ENCODE measurements at regions not wholly inside any gene's neighbourhood (a gene's known extent, or its start where the extent isn't known, plus 50 kb on each side); places are given as distances from the start of the nearest gene placed in this dataset.

- DNase-seq (ENCODE audit: low spot score) (no peak), ATAC-seq (no peak)
- no peak overlapping the region for H3K4me3 Mint-ChIP-seq
- no peaks in the 10 kb centered on the region for H3K4me1 Mint-ChIP-seq (ENCODE audit: low read depth in 2 of 2)
- H3K9me3 Mint-ChIP-seq: no peaks in the 10 kb centered on the region
- no peaks in the 10 kb centered on the region for H3K36me3 Mint-ChIP-seq
- no peak overlapping the region for H3K27ac Mint-ChIP-seq
- no peaks in the 10 kb centered on the region for H3K27me3 Mint-ChIP-seq
Observed at GRCh38 chr2:58851598-58851997, 610.5 kb upstream of the FANCL start.

DNA sequence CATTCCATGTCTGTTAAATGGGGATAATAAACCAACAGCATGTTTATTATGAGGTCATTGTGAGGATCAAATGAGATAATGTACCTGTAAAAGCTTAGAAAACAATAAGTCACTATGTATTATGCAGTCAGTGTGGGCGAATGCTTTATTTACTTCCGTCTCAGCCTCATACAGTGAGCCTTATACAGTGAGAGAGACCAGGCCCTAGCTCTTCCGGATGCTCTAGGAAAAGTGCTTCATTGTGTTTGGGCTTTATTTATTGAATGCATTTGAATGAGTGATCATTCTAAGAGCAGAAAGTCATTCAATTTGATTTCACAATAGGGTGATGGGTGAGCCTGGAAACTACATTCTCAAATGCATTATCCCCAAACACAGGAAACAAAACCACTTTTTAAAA lies 603.9 kb upstream of the FANCL start:
- no peaks in the 10 kb centered on the region for H3K4me1 Mint-ChIP-seq (ENCODE audit: low read depth in 2 of 2)
- no peak for DNase-seq (ENCODE audit: low spot score)
- ATAC-seq: no peak

DNA sequence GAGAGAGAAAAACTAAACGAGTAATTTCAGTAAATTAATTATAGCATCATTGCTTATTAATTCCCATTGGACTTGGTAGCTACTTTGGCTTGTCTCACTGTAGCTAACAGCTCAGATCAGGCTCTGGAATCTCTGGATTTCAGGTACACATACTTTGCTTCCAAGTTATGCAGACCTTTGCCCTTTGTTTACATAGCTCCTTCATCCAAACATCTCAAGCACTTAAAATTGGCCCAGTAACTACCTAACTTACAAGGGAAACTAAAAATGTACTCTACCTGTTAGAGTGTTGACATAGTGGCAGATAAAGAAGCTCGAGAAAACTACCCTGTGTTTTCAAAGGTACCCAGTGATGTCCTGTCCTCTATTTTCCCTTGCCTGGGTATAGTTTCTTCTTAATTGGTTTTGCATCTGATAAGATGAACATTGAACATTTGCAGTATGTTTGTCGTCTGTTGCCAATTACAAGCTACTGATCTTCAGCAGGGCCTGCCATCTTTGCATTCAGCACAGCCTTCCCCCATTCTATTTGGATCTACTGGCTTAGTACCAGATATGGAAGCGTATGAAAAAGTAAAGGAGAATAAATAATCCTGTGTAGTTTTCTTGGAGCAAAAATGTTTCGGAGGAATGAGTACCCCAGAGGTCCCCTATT lies 601.5 kb upstream of the FANCL start:
- Mint-ChIP-seq H3K4me3 (no peak overlapping the region), H3K36me3 (no peaks in the 10 kb centered on the region), H3K4me1 (ENCODE audit: low read depth in 2 of 2) (no peaks in the 10 kb centered on the region), H3K27me3 (no peaks in the 10 kb centered on the region), H3K9me3 (peaks cover 4% of the 10 kb centered on the region), H3K27ac (no peak overlapping the region)
- no peak for DNase-seq (ENCODE audit: low spot score)
- no peak for ATAC-seq

More for the DNA sequence above, 603.9 kb upstream of the FANCL start:
- no peaks in the 10 kb centered on the region for H3K27me3 Mint-ChIP-seq
- no peak overlapping the region for H3K4me3 Mint-ChIP-seq
- no peaks in the 10 kb centered on the region for H3K9me3 Mint-ChIP-seq
- no peaks in the 10 kb centered on the region for H3K36me3 Mint-ChIP-seq
- H3K27ac Mint-ChIP-seq: no peak overlapping the region

- DNase-seq (ENCODE audit: low spot score) (no peak), ATAC-seq (no peak)
- peaks cover 7% of the 10 kb centered on the region for H3K36me3 Mint-ChIP-seq
- no peaks in the 10 kb centered on the region for H3K4me1 Mint-ChIP-seq (ENCODE audit: low read depth in 2 of 2)
- H3K4me3 Mint-ChIP-seq: no peak overlapping the region
- no peaks in the 10 kb centered on the region for H3K27me3 Mint-ChIP-seq
- no peak overlapping the region for H3K27ac Mint-ChIP-seq
- H3K9me3 Mint-ChIP-seq: peaks cover 9% of the 10 kb centered on the region
Observed at GRCh38 chr2:58834404-58834803, 593.3 kb upstream of the FANCL start.

- DNase-seq (ENCODE audit: low spot score) (no peak), ATAC-seq (no peak)
- no peaks in the 10 kb centered on the region for H3K27me3 Mint-ChIP-seq
- H3K27ac Mint-ChIP-seq: no peak overlapping the region
- no peak overlapping the region for H3K4me3 Mint-ChIP-seq
- peaks cover 13% of the 10 kb centered on the region for H3K9me3 Mint-ChIP-seq
- no peaks in the 10 kb centered on the region for H3K4me1 Mint-ChIP-seq (ENCODE audit: low read depth in 2 of 2)
- H3K36me3 Mint-ChIP-seq: peaks cover 27% of the 10 kb centered on the region
Observed at GRCh38 chr2:58826795-58827194, 585.7 kb upstream of the FANCL start.

- H3K36me3 Mint-ChIP-seq: no peaks in the 10 kb centered on the region
- ATAC-seq (no peak), DNase-seq (ENCODE audit: low spot score) (no peak)
- H3K9me3 Mint-ChIP-seq: no peaks in the 10 kb centered on the region
- no peaks in the 10 kb centered on the region for H3K4me1 Mint-ChIP-seq (ENCODE audit: low read depth in 2 of 2)
- no peak overlapping the region for H3K27ac Mint-ChIP-seq
- no peak overlapping the region for H3K4me3 Mint-ChIP-seq
- H3K27me3 Mint-ChIP-seq: no peaks in the 10 kb centered on the region
Observed at GRCh38 chr2:58812771-58813344, 571.7 kb upstream of the FANCL start.

- no peak overlapping the region for H3K27ac Mint-ChIP-seq
- H3K36me3 Mint-ChIP-seq: no peaks in the 10 kb centered on the region
- no peak for ATAC-seq
- H3K27me3 Mint-ChIP-seq: no peaks in the 10 kb centered on the region
- H3K4me3 Mint-ChIP-seq: no peak overlapping the region
- no peaks in the 10 kb centered on the region for H3K4me1 Mint-ChIP-seq (ENCODE audit: low read depth in 2 of 2)
- no peaks in the 10 kb centered on the region for H3K9me3 Mint-ChIP-seq
- no peak for DNase-seq (ENCODE audit: low spot score)
Observed at GRCh38 chr2:58805126-58805525, 564.0 kb upstream of the FANCL start.

DNA sequence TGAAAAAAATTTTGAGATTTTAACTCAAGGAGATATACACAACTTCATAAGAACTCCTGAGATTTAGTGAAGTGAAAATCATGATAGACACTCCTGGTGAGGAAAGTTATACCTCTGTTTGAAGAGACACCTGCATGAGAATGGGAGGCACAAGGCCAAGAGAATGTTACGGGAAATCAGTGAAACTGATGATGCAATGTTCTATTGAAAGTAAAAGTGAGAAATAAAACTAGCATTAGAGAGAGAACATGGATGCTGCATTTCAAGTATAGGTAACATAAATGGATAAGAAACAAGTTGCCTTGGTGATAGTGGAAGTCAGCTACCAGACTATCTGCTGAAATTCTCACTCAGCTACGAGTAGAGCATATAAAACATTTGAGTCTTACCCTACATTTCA lies 562.1 kb upstream of the FANCL start:
- no peaks in the 10 kb centered on the region for H3K9me3 Mint-ChIP-seq
- H3K4me3 Mint-ChIP-seq: no peak overlapping the region
- H3K27ac Mint-ChIP-seq: no peak overlapping the region

DNA sequence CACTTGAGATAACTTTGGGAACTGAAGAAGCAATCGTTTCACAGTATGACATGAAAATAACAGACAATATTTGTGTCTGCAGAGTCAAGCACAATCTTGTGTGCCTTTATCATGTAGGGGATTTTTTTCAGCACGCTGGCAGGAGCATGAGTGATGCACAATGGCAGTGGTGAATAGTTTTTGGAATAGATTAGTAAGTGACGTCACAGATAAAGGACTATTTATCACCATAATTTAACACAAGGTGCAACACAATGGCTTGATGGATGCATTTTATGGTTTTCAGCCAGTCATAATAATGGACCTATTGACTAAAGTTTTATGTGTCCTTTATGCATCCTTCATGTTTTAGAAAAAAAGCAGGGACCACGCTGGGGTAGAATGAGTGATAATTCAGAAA lies 559.8 kb upstream of the FANCL start:
- no peaks in the 10 kb centered on the region for H3K4me1 Mint-ChIP-seq (ENCODE audit: low read depth in 2 of 2)

More for the DNA sequence above, 562.1 kb upstream of the FANCL start:
- DNase-seq (ENCODE audit: low spot score): no peak
- Mint-ChIP-seq H3K4me1 (ENCODE audit: low read depth in 2 of 2) (no peaks in the 10 kb centered on the region), H3K27me3 (no peaks in the 10 kb centered on the region), H3K36me3 (no peaks in the 10 kb centered on the region)
- no peak for ATAC-seq

GRCh38 chr2:58798676-58799208 lies 557.6 kb upstream of the FANCL start:
- Mint-ChIP-seq H3K9me3 (no peaks in the 10 kb centered on the region), H3K27ac (no peak overlapping the region), H3K4me1 (ENCODE audit: low read depth in 2 of 2) (no peaks in the 10 kb centered on the region), H3K4me3 (no peak overlapping the region), H3K36me3 (no peaks in the 10 kb centered on the region), H3K27me3 (no peaks in the 10 kb centered on the region)
- ATAC-seq (no peak), DNase-seq (ENCODE audit: low spot score) (no peak)

More for the DNA sequence above, 559.8 kb upstream of the FANCL start:
- H3K27me3 Mint-ChIP-seq: no peaks in the 10 kb centered on the region
- H3K27ac Mint-ChIP-seq: no peak overlapping the region
- H3K4me3 Mint-ChIP-seq: no peak overlapping the region
- H3K9me3 Mint-ChIP-seq: no peaks in the 10 kb centered on the region
- ATAC-seq (no peak), DNase-seq (ENCODE audit: low spot score) (no peak)
- H3K36me3 Mint-ChIP-seq: no peaks in the 10 kb centered on the region

DNA sequence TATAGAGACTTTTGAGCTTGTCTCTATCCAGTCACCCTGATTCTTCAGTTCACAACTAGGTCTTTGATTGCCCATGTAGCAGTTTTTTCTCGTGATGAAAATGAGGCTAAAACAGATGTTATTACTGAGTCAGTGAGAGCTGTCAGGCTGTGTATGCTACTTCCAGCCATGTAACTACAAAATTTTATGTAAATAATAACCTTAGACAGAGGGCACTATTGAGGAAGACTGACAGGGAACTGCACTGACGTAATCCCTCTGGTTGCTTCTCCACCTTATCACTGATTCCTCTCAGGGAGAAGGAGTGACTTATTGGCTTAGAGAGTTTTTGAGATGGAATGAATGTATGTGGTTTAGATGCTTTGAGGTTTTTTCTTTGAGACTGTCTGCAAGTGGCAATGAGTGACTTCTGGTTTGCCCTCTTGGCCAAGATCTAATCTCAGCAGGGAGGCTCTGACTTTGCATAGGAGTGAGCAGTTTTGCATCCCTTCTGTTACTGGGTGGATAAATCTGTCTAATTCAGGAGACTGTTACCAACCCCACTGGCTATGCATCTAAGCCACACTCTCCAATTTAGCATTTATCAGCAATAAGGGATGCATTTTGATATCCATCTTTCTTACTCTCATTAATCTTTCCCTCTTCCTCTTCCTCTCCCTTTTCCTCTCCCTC lies 555.2 kb upstream of the FANCL start:
- Mint-ChIP-seq H3K4me1 (ENCODE audit: low read depth in 2 of 2) (no peaks in the 10 kb centered on the region), H3K27me3 (no peaks in the 10 kb centered on the region), H3K27ac (no peak overlapping the region), H3K36me3 (no peaks in the 10 kb centered on the region), H3K9me3 (no peaks in the 10 kb centered on the region), H3K4me3 (no peak overlapping the region)
- DNase-seq (ENCODE audit: low spot score) (no peak), ATAC-seq (no peak)

DNA sequence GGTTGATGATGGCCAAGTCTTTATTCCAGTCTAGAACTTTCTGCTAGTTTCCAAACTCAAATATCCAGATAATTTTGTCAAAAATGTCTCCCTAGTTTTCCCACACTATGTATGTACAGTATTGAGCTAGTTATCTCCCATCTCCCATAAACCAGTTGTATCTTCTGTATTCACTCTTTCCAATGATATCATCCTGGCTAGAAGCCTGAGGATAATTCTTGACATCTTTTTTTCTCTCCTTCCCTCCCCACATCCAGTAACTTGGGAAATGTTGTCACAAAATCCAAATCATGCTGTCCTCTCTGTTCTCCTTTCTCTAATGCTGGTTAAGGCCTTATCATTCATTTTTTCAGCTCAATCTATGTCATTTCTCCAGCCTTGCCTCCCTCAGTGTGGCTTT lies 553.8 kb upstream of the FANCL start:
- no peaks in the 10 kb centered on the region for H3K4me1 Mint-ChIP-seq (ENCODE audit: low read depth in 2 of 2)
- H3K4me3 Mint-ChIP-seq: no peak overlapping the region
- H3K9me3 Mint-ChIP-seq: no peaks in the 10 kb centered on the region
- no peak overlapping the region for H3K27ac Mint-ChIP-seq
- H3K36me3 Mint-ChIP-seq: no peaks in the 10 kb centered on the region
- no peaks in the 10 kb centered on the region for H3K27me3 Mint-ChIP-seq
- DNase-seq (ENCODE audit: low spot score): no peak
- no peak for ATAC-seq

GRCh38 chr2:58794103-58794502 lies 553.0 kb upstream of the FANCL start:
- no peak overlapping the region for H3K27ac Mint-ChIP-seq
- no peak overlapping the region for H3K4me3 Mint-ChIP-seq
- H3K4me1 Mint-ChIP-seq (ENCODE audit: low read depth in 2 of 2): no peaks in the 10 kb centered on the region
- no peak for DNase-seq (ENCODE audit: low spot score)
- no peaks in the 10 kb centered on the region for H3K27me3 Mint-ChIP-seq
- no peak for ATAC-seq
- H3K9me3 Mint-ChIP-seq: no peaks in the 10 kb centered on the region
- no peaks in the 10 kb centered on the region for H3K36me3 Mint-ChIP-seq

DNA sequence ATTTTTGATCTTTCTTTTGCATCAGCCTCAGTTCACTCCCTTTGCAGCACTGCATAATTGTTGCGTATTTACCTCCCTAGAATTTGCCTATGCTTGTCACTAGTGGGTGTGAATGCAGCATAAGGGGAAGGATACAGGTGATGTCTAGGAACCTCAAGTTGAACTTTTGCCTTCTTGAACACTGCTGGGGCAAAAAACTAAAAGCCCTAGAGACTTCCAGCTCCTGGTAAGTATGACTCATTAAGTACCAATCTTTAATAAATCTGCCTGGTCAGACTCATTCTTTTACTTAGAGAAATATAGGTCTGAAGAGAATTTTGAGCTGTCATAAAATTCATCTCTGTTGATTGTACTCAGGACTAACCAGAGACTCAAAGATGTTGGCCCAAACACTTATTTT lies 547.3 kb upstream of the FANCL start:
- Mint-ChIP-seq H3K4me1 (ENCODE audit: low read depth in 2 of 2) (no peaks in the 10 kb centered on the region), H3K27me3 (no peaks in the 10 kb centered on the region)

More for the DNA sequence above, 547.3 kb upstream of the FANCL start:
- no peak for ATAC-seq
- H3K9me3 Mint-ChIP-seq: no peaks in the 10 kb centered on the region
- no peak overlapping the region for H3K27ac Mint-ChIP-seq
- DNase-seq (ENCODE audit: low spot score): no peak
- no peak overlapping the region for H3K4me3 Mint-ChIP-seq
- H3K36me3 Mint-ChIP-seq: no peaks in the 10 kb centered on the region

Measured in natural killer cell treated with Interleukin-12 subunit alpha and Interleukin-12 subunit beta and Interleukin-15 and Interleukin-18, amount 100 ng/mL, for 72 hours (primary cell).